PFSK-1 (cell line): ENCODE measurements at regions not wholly inside any gene's neighbourhood (a gene's known extent, or its start where the extent isn't known, plus 50 kb on each side); places are given as distances from the start of the nearest gene placed in this dataset.

ENCODE experiments used
- POLR2AphosphoS5 ChIP-seq: IDR thresholded peaks from 2 replicates; pipeline ENCODE4 v1.6.1; 2012; ENCODE audit warnings: low read depth, mild to moderate bottlenecking, control low read depth, low read length, moderate library complexity
- TAF1 ChIP-seq: IDR thresholded peaks from 2 replicates; pipeline ENCODE4 v1.6.1; 2012; ENCODE audit warnings: low read length, control low read depth, borderline replicate concordance; ENCODE audit not compliant: insufficient read depth

DNA sequence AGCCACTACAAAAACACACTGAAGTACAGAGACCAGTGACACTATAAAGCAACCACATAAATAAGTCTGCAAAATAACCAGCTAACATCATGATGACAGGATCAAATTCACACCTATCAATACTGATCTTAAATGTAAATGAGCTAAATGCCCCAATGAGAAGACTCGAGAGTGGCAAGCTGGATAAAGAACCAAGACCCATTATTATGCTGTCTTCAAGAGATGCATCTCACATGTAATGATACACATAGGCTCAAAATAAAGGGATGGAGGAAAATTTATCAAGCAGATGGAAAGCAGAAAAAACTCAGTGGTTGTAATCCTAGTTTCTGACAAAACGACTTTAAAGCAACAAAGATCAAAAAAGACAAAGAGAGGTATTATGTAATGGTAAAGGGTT lies 138.1 kb upstream of the PLN start:
- TF ChIP-seq POLR2AphosphoS5: no peak
- no peak for TF ChIP-seq TAF1
